Peyer's patch (tissue), 4 donors: ENCODE measurements at regions not wholly inside any gene's neighbourhood (a gene's known extent, or its start where the extent isn't known, plus 50 kb on each side); places are given as distances from the start of the nearest gene placed in this dataset.

Source experiments
- DNase-seq, 3 donors: peaks; one replicate each; pipeline ENCODE4 v3.0.0-alpha.2; 2017 to 2019
- H3K27ac ChIP-seq, 4 donors: fragments of 200-600 bp; sonication (generic); one replicate each; pipeline ENCODE4 v1.5.1; 2016 to 2019
- H3K27me3 ChIP-seq, 2 donors: fragments of 200-600 bp; sonication (generic); one replicate each; pipeline ENCODE4 v1.5.1; 2019
- H3K36me3 ChIP-seq, 3 donors: fragments of 200-600 bp; sonication (generic); one replicate each; pipeline ENCODE4 v1.5.1; 2016 to 2019
- H3K4me1 ChIP-seq, 4 donors: fragments of 200-600 bp; sonication (generic); one replicate each; pipeline ENCODE4 v1.5.1; 2016 to 2019
- H3K4me3 ChIP-seq, 4 donors: fragments of 200-600 bp; sonication (generic); 1 replicate in 3 of 4; 2 replicates in 1 of 4; pipeline ENCODE4 v1.5.1; 2016 to 2019; ENCODE audit warnings: mild to moderate bottlenecking in 1 of 4
- H3K9me3 ChIP-seq, 4 donors: fragments of 200-600 bp; sonication (generic); one replicate each; pipeline ENCODE4 v1.5.1; 2016 to 2019; ENCODE audit warnings: mild to moderate bottlenecking in 1 of 4
- CTCF ChIP-seq, 6 experiments: fragments of 450-650 bp in 4 of 6; fragments of 200-600 bp in 2 of 6; sonication (generic) in 1 of 6; IDR thresholded peaks; one replicate each; pipeline ENCODE4 v1.5.1; 2017 to 2019; ENCODE audit warnings: antibody characterized with exemption in 6 of 6, mild to moderate bottlenecking in 3 of 6, moderate library complexity in 1 of 6
- POLR2A ChIP-seq, 2 donors: fragments of 450-650 bp; IDR thresholded peaks; one replicate each; pipeline ENCODE4 v1.5.1; 2017; ENCODE audit warnings: antibody characterized with exemption in 2 of 2, mild to moderate bottlenecking in 2 of 2, moderate library complexity in 2 of 2

GRCh38 chr22:49300951-49301397, 526.7 kb downstream of the BRD1 start:
- Histone ChIP-seq H3K36me3 (no peaks in the 10 kb centered on the region), H3K27me3 (no peaks in the 10 kb centered on the region), H3K4me1 (no peaks in the 10 kb centered on the region), H3K27ac (no peak overlapping the region), H3K9me3 (no peaks in the 10 kb centered on the region), H3K4me3 (no peak overlapping the region)
- peak in 1 of 3 donors; percentile 13 for DNase-seq
- TF ChIP-seq CTCF (IDR thresholded peaks at IDR 0.05) (no peak), POLR2A (IDR thresholded peaks at IDR 0.05) (no peak)

GRCh38 chr22:49300241-49300640, 527.4 kb downstream of the BRD1 start:
- no peaks in the 10 kb centered on the region for H3K36me3 ChIP-seq
- H3K27me3 ChIP-seq, result no peaks in the 10 kb centered on the region
- H3K4me3 ChIP-seq, result no peak overlapping the region
- peak in 2 of 3 donors; percentile 15 to 29 for DNase-seq
- H3K9me3 ChIP-seq, result no peaks in the 10 kb centered on the region
- no peak for TF ChIP-seq POLR2A (IDR thresholded peaks at IDR 0.05)
- no peak for TF ChIP-seq CTCF (IDR thresholded peaks at IDR 0.05)
- no peak overlapping the region for H3K27ac ChIP-seq
- H3K4me1 ChIP-seq, result no peaks in the 10 kb centered on the region

GRCh38 chr22:49299821-49300231, 527.8 kb downstream of the BRD1 start:
- Histone ChIP-seq H3K9me3 (no peaks in the 10 kb centered on the region), H3K36me3 (no peaks in the 10 kb centered on the region), H3K4me3 (no peak overlapping the region), H3K27me3 (no peaks in the 10 kb centered on the region), H3K27ac (no peak overlapping the region), H3K4me1 (no peaks in the 10 kb centered on the region)
- peak; percentile 9 to 21 (median 14) for DNase-seq
- TF ChIP-seq CTCF (IDR thresholded peaks at IDR 0.05), result no peak
- no peak for TF ChIP-seq POLR2A (IDR thresholded peaks at IDR 0.05)

- H3K4me3 ChIP-seq, result no peak overlapping the region
- no peak for TF ChIP-seq POLR2A (IDR thresholded peaks at IDR 0.05)
- TF ChIP-seq CTCF (IDR thresholded peaks at IDR 0.05), result no peak
- no peak overlapping the region for H3K27ac ChIP-seq
- no peaks in the 10 kb centered on the region for H3K9me3 ChIP-seq
- DNase-seq, result peak in 2 of 3 donors; percentile 25 to 27
- H3K27me3 ChIP-seq, result no peaks in the 10 kb centered on the region
- H3K4me1 ChIP-seq, result no peaks in the 10 kb centered on the region
- H3K36me3 ChIP-seq, result no peaks in the 10 kb centered on the region
Measured at GRCh38 chr22:49298834-49299750, 528.6 kb downstream of the BRD1 start.

- no peak overlapping the region for H3K4me3 ChIP-seq
- no peak overlapping the region for H3K27ac ChIP-seq
- peak; percentile 8 to 42 (median 29) for DNase-seq
Measured at GRCh38 chr22:49297871-49298721, 529.6 kb downstream of the BRD1 start.

More at GRCh38 chr22:49297871-49298721, 529.6 kb downstream of the BRD1 start:
- TF ChIP-seq POLR2A (IDR thresholded peaks at IDR 0.05) (no peak), CTCF (IDR thresholded peaks at IDR 0.05) (no peak)
- Histone ChIP-seq H3K4me1 (no peaks in the 10 kb centered on the region), H3K27me3 (no peaks in the 10 kb centered on the region), H3K36me3 (no peaks in the 10 kb centered on the region), H3K9me3 (no peaks in the 10 kb centered on the region)
